ENCODE measurements at regions not wholly inside any gene's neighbourhood (a gene's known extent, or its start where the extent isn't known, plus 50 kb on each side); places are given as distances from the start of the nearest gene placed in this dataset.

- TF ChIP-seq RAD21 (conservative IDR thresholded peaks at IDR 0.05 in 1 of 2, IDR thresholded peaks at IDR 0.05 in 1 of 2) (no peak), E2F6 (IDR thresholded peaks at IDR 0.05; ENCODE audit: borderline replicate concordance, low read depth) (no peak), RCOR1 (IDR thresholded peaks at IDR 0.05; ENCODE audit: low read depth, low read length) (no peak), ZC3H11A (IDR thresholded peaks at IDR 0.05) (no peak), HEYL (CRISPR knock-in tag; IDR thresholded peaks at IDR 0.05) (no peak)
Measured at GRCh38 chr2:22946553-22946952, 438.4 kb upstream of the KLHL29 start (continued).

- no peaks in the 10 kb centered on the region for H3K9me3 ChIP-seq
- no peak overlapping the region for H3K27ac ChIP-seq
- H3K4me1 ChIP-seq: no peaks in the 10 kb centered on the region
- no peak for FAIRE-seq
- ChIA-PET CTCF (no interaction called here), POLR2A (no interaction called here)
- no peak overlapping the region for H3K4me2 ChIP-seq
- TF ChIP-seq SREBF2 (IDR thresholded peaks at IDR 0.05): no peak
- TF ChIP-seq E2F6 (IDR thresholded peaks at IDR 0.05; ENCODE audit: borderline replicate concordance, low read depth): no peak
- TF ChIP-seq HOXA7 (CRISPR knock-in tag; IDR thresholded peaks at IDR 0.05): no peak
- no peak for TF ChIP-seq NFE2L2 (conservative IDR thresholded peaks at IDR 0.05; ENCODE audit: low read length)
- TF ChIP-seq MAX (IDR thresholded peaks at IDR 0.05): no peak
- no peak for TF ChIP-seq ZC3H11A (IDR thresholded peaks at IDR 0.05)
- no peak for TF ChIP-seq BHLHE40 (IDR thresholded peaks at IDR 0.05; ENCODE audit: low read depth, low read length)
- TF ChIP-seq HDAC2 (IDR thresholded peaks at IDR 0.05): no peak
- TF ChIP-seq TP53 (CRISPR knock-in tag; IDR thresholded peaks at IDR 0.05): no peak
- TF ChIP-seq MAFK (IDR thresholded peaks at IDR 0.05; ENCODE audit: partially characterized antibody): no peak
- no peak for TF ChIP-seq RARB (CRISPR knock-in tag; IDR thresholded peaks at IDR 0.05)
- no peak for TF ChIP-seq CTCF (IDR thresholded peaks at IDR 0.05)
- TF ChIP-seq FOSL2 (IDR thresholded peaks at IDR 0.05): no peak
- TF ChIP-seq FOSL2 (CRISPR knock-in tag; IDR thresholded peaks at IDR 0.05): no peak
- TF ChIP-seq PBX3 (IDR thresholded peaks at IDR 0.05): no peak
- no peak for TF ChIP-seq USF2 (IDR thresholded peaks at IDR 0.05)
- no peak for TF ChIP-seq EHMT2 (IDR thresholded peaks at IDR 0.05; ENCODE audit: low read depth)
- TF ChIP-seq ELK1 (IDR thresholded peaks at IDR 0.05; ENCODE audit: low read depth, low read length): no peak
- no peak for TF ChIP-seq FOSB (CRISPR knock-in tag; IDR thresholded peaks at IDR 0.05)
- no peak for TF ChIP-seq PHF8 (IDR thresholded peaks at IDR 0.05; ENCODE audit: borderline replicate concordance, low read depth)
- no peak for TF ChIP-seq ZSCAN20 (CRISPR knock-in tag; IDR thresholded peaks at IDR 0.05)
- 11% methylated on average over 4 of the region's 4 CpGs for WGBS (ENCODE audit: missing lambda C conversion rate)
- H3K4me3 ChIP-seq: no peak overlapping the region
- DNase-seq (ENCODE audit: low read depth in 1 of 2, low spot score in 1 of 2): no peak
- no peak for ATAC-seq
Measured at GRCh38 chr2:22947741-22948140, 437.2 kb upstream of the KLHL29 start.
